Neural progenitor cell (in vitro differentiated cells): ENCODE measurements at regions not wholly inside any gene's neighbourhood (a gene's known extent, or its start where the extent isn't known, plus 50 kb on each side); places are given as distances from the start of the nearest gene placed in this dataset.
"Not testable (repeated sequence)": the region's sequence is repeated elsewhere in the genome, so short reads cannot be mapped to it uniquely, and the experiment has no call there.

Experiments used
- DNase-seq: peaks from one replicate; pipeline ENCODE4 v3.0.0-alpha.2; 2016; ENCODE audit warnings: low spot score
- H2AFZ ChIP-seq: fragments of 200-600 bp; sonication (generic); replicated peaks from 2 replicates; pipeline ENCODE4 v1.6.1; 2016; ENCODE audit warnings: antibody characterized with exemption
- H3F3A ChIP-seq: fragments of 200-600 bp; sonication (generic); 2 replicates; pipeline ENCODE4 v1.6.1; 2016; ENCODE audit warnings: antibody characterized with exemption, low read depth
- H3K27ac ChIP-seq: fragments of 200-600 bp; sonication (generic); 2 replicates; pipeline ENCODE4 v1.5.1; 2016; ENCODE audit warnings: mild to moderate bottlenecking
- H3K27me3 ChIP-seq: fragments of 200-600 bp; sonication (generic); 2 replicates; pipeline ENCODE4 v1.6.1; 2016; ENCODE audit warnings: mild to moderate bottlenecking, moderate library complexity
- H3K36me3 ChIP-seq: fragments of 200-600 bp; sonication (generic); 2 replicates; pipeline ENCODE4 v1.5.1; 2016
- H3K4me1 ChIP-seq: fragments of 200-600 bp; sonication (generic); 2 replicates; pipeline ENCODE4 v1.6.1; 2016; ENCODE audit warnings: mixed run types
- H3K4me2 ChIP-seq: fragments of 200-600 bp; sonication (generic); 2 replicates; pipeline ENCODE4 v1.6.1; 2016
- H3K4me3 ChIP-seq: fragments of 200-600 bp; sonication (generic); 2 replicates; pipeline ENCODE4 v1.5.1; 2016
- H3K79me2 ChIP-seq: fragments of 200-600 bp; sonication (generic); 2 replicates; pipeline ENCODE4 v1.6.1; 2016; ENCODE audit warnings: low read depth
- H3K9ac ChIP-seq: fragments of 200-600 bp; sonication (generic); 2 replicates; pipeline ENCODE4 v1.6.1; 2016
- H3K9me3 ChIP-seq: fragments of 200-600 bp; sonication (generic); 2 replicates; pipeline ENCODE4 v1.5.1; 2016; ENCODE audit warnings: low read depth
- H4K20me1 ChIP-seq: fragments of 200-600 bp; sonication (generic); 2 replicates; pipeline ENCODE4 v1.6.1; 2016; ENCODE audit warnings: low read depth
- H3K27ac Mint-ChIP-seq: 3 replicates; pipeline ENCODE4 v1.8.0; 2021; ENCODE audit warnings: mixed read lengths
- H3K27me3 Mint-ChIP-seq: 2 replicates; pipeline ENCODE4 v1.8.0; 2022; ENCODE audit warnings: low read depth, mild to moderate bottlenecking, inconsistent platforms, moderate library complexity, mixed read lengths; ENCODE audit not compliant: insufficient read depth
- H3K36me3 Mint-ChIP-seq: 3 replicates; pipeline ENCODE4 v1.8.0; 2021; ENCODE audit warnings: mixed read lengths
- H3K4me1 Mint-ChIP-seq: 3 replicates; pipeline ENCODE4 v1.8.0; 2021; ENCODE audit warnings: mixed read lengths
- H3K4me3 Mint-ChIP-seq: 3 replicates; pipeline ENCODE4 v1.8.0; 2021; ENCODE audit warnings: mild to moderate bottlenecking, moderate library complexity, mixed read lengths
- H3K9me3 Mint-ChIP-seq: 3 replicates; pipeline ENCODE4 v1.8.0; 2020; ENCODE audit warnings: mixed read lengths
- EZH2 ChIP-seq: fragments of 200-600 bp; sonication (generic); IDR thresholded peaks from 2 replicates; pipeline ENCODE4 v1.6.1; 2017; ENCODE audit warnings: antibody characterized with exemption, mild to moderate bottlenecking, moderate library complexity
- EZH2phosphoT487 ChIP-seq: fragments of 200-600 bp; sonication (generic); IDR thresholded peaks from 2 replicates; pipeline ENCODE4 v1.6.1; 2017; ENCODE audit warnings: antibody characterized with exemption
- TF ChIP-seq, protein P1 (sequence below): fragments of 200-600 bp; sonication (generic); IDR thresholded peaks from 2 replicates; pipeline ENCODE4 v1.5.1; 2017; ENCODE audit warnings: antibody characterized with exemption, mild to moderate bottlenecking

DNA sequence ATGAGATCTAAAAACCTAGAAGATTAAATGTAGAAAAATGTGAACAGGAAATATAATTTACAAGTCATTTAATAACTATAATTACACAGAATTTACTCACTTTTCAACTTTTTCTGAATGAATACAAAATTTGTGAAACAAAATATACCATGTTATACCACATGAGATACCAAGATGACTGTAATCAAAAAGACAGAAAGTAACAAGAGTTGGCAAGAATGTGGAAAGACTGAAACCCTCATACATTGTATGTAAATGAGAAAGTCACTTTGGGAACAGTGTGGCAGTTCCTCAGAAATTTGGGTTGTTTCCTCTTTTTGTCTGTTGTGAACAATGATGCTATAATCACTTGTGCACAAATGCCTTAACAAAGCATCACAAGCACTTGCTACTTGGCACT lies 145.4 kb upstream of the ZNF804A start:
- Histone ChIP-seq H3K4me1 (no peaks in the 10 kb centered on the region), H3K4me3 (no peak overlapping the region), H3K9me3 (no peaks in the 10 kb centered on the region), H3K36me3 (no peaks in the 10 kb centered on the region), H3F3A (no peaks in the 10 kb centered on the region), H3K27me3 (no peaks in the 10 kb centered on the region), H2AFZ (no peak overlapping the region), H3K9ac (no peak overlapping the region), H3K27ac (no peak overlapping the region), H4K20me1 (no peaks in the 10 kb centered on the region), H3K4me2 (no peak overlapping the region), H3K79me2 (no peaks in the 10 kb centered on the region)
- Mint-ChIP-seq H3K27ac (no peak overlapping the region), H3K4me3 (no peak overlapping the region), H3K9me3 (no peaks in the 10 kb centered on the region), H3K27me3 (no peaks in the 10 kb centered on the region), H3K36me3 (no peaks in the 10 kb centered on the region), H3K4me1 (no peaks in the 10 kb centered on the region)
- TF ChIP-seq, protein P1, sequence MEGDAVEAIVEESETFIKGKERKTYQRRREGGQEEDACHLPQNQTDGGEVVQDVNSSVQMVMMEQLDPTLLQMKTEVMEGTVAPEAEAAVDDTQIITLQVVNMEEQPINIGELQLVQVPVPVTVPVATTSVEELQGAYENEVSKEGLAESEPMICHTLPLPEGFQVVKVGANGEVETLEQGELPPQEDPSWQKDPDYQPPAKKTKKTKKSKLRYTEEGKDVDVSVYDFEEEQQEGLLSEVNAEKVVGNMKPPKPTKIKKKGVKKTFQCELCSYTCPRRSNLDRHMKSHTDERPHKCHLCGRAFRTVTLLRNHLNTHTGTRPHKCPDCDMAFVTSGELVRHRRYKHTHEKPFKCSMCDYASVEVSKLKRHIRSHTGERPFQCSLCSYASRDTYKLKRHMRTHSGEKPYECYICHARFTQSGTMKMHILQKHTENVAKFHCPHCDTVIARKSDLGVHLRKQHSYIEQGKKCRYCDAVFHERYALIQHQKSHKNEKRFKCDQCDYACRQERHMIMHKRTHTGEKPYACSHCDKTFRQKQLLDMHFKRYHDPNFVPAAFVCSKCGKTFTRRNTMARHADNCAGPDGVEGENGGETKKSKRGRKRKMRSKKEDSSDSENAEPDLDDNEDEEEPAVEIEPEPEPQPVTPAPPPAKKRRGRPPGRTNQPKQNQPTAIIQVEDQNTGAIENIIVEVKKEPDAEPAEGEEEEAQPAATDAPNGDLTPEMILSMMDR = no peak
- no peak for TF ChIP-seq EZH2phosphoT487
- TF ChIP-seq EZH2 = no peak
- no peak for DNase-seq

DNA sequence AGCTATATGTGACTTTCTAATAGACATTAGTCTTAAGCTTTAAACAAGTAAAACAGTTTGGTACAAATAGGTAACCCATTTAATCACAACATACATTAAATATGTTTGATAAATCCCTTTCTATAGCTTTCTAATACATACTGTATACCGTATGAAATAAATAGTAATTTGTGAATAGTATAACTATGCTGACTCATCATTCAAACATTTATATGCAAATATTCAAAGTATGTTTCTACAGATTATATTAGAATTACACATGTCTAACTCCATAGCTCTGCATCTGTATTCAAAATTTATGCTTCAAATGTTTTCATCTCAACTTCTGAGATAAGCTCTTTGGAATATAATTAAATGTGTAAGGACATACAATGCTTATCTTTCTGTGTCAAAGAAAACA lies 142.7 kb upstream of the ZNF804A start:
- no peaks in the 10 kb centered on the region for H3K9me3 Mint-ChIP-seq
- no peak for DNase-seq
- H3K4me1 Mint-ChIP-seq = no peaks in the 10 kb centered on the region
- no peak overlapping the region for H3K27ac Mint-ChIP-seq
- no peak overlapping the region for H3K9ac ChIP-seq
- no peaks in the 10 kb centered on the region for H3K36me3 Mint-ChIP-seq
- no peaks in the 10 kb centered on the region for H4K20me1 ChIP-seq
- H3K27ac ChIP-seq = no peak overlapping the region
- TF ChIP-seq EZH2phosphoT487 (no peak), EZH2 (no peak)
- TF ChIP-seq, protein P1 = no peak
- no peaks in the 10 kb centered on the region for H3K27me3 Mint-ChIP-seq
- H3K36me3 ChIP-seq = no peaks in the 10 kb centered on the region
- no peak overlapping the region for H3K4me2 ChIP-seq
- H3K27me3 ChIP-seq = no peaks in the 10 kb centered on the region
- no peaks in the 10 kb centered on the region for H3K4me1 ChIP-seq
- no peaks in the 10 kb centered on the region for H3K9me3 ChIP-seq
- no peak overlapping the region for H3K4me3 ChIP-seq
- no peaks in the 10 kb centered on the region for H3K79me2 ChIP-seq
- no peak overlapping the region for H3K4me3 Mint-ChIP-seq
- H3F3A ChIP-seq = no peaks in the 10 kb centered on the region
- no peak overlapping the region for H2AFZ ChIP-seq

DNA sequence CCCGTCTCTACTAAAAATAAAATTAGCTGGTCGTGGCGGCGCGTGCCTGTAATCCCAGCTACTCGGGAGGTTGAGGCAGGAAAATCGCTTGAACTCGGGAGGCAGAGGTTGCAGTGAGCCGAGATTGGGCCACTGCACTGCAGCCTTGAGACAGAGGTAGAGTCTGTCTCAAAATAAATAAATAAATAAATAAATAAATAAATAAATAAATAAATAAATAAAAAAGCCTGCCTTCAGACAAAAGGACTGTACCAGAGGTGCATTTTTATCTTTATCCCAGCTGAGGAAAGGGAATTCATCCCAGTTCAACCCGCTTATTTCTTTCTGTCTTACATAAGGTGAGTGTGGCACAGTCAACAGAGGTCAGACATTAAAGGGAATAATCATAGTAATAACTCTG lies 141.6 kb upstream of the ZNF804A start:
- H3K36me3 Mint-ChIP-seq, H3K9me3 Mint-ChIP-seq, DNase-seq, H2AFZ ChIP-seq, H3K27ac Mint-ChIP-seq, H3K9ac ChIP-seq, H3K9me3 ChIP-seq, H3K36me3 ChIP-seq, H3K79me2 ChIP-seq, H3F3A ChIP-seq, H3K4me1 ChIP-seq, H3K4me3 Mint-ChIP-seq, H3K27me3 ChIP-seq, H3K4me2 ChIP-seq, H3K4me3 ChIP-seq, H3K4me1 Mint-ChIP-seq, H3K27me3 Mint-ChIP-seq, H4K20me1 ChIP-seq, H3K27ac ChIP-seq: not testable (repeated sequence)

DNA sequence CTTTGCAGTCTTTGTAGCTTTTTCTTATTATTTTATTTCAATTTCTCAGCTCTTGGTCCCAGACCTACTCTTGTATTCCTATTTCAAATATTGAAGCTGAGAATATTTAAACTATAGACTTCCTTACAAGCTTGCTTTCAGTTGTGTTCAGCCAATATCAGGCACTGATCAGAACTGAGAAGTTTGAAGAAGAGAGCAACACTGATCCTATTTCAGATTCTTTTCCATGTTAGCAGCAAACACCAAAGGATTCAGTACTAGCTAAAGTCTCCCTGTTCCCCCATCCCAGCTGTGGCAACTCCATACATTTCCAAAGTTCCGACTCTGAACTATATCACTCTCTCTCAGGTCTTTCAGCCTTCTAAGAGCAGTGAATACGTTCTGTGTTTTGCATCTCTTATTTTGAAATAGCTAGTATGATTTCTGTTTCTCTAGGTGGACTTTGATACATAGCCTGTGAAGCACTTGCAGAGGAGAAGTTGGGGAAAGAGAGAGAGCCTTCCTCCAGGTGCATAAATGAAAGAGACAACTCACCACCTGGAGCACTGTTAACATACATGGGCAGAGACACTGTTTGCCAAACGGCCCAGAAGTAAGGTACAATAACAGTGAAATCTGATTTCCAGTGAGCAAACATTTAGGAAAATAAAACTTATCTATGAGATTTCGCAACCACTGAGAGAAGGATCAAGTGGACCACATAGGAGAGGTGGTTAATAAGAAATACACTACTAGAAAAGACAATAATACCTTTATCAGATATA lies 135.0 kb upstream of the ZNF804A start:
- H3K4me1 Mint-ChIP-seq = no peaks in the 10 kb centered on the region
- H3K36me3 Mint-ChIP-seq = no peaks in the 10 kb centered on the region
- Histone ChIP-seq H3F3A (no peaks in the 10 kb centered on the region), H3K27ac (no peak overlapping the region), H3K36me3 (no peaks in the 10 kb centered on the region), H4K20me1 (no peaks in the 10 kb centered on the region), H3K4me3 (no peak overlapping the region), H3K4me2 (no peak overlapping the region), H3K9me3 (no peaks in the 10 kb centered on the region), H2AFZ (no peak overlapping the region), H3K27me3 (no peaks in the 10 kb centered on the region), H3K79me2 (no peaks in the 10 kb centered on the region), H3K4me1 (no peaks in the 10 kb centered on the region), H3K9ac (no peak overlapping the region)
- TF ChIP-seq, protein P1 = no peak
- TF ChIP-seq EZH2 (no peak), EZH2phosphoT487 (no peak)
- no peak overlapping the region for H3K4me3 Mint-ChIP-seq
- no peaks in the 10 kb centered on the region for H3K27me3 Mint-ChIP-seq
- no peak for DNase-seq
- no peak overlapping the region for H3K27ac Mint-ChIP-seq
- H3K9me3 Mint-ChIP-seq = no peaks in the 10 kb centered on the region
